ENCODE measurements at regions not wholly inside any gene's neighbourhood (a gene's known extent, or its start where the extent isn't known, plus 50 kb on each side); places are given as distances from the start of the nearest gene placed in this dataset.

GRCh38 chr7:13278020-13278419, 590.6 kb downstream of the ARL4A start:
- TF ChIP-seq, protein P1, sequence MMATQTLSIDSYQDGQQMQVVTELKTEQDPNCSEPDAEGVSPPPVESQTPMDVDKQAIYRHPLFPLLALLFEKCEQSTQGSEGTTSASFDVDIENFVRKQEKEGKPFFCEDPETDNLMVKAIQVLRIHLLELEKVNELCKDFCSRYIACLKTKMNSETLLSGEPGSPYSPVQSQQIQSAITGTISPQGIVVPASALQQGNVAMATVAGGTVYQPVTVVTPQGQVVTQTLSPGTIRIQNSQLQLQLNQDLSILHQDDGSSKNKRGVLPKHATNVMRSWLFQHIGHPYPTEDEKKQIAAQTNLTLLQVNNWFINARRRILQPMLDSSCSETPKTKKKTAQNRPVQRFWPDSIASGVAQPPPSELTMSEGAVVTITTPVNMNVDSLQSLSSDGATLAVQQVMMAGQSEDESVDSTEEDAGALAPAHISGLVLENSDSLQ (IDR thresholded peaks at IDR 0.05), result no peak
- TF ChIP-seq SP1 (IDR thresholded peaks at IDR 0.05), result no peak
- TF ChIP-seq FOXM1 (IDR thresholded peaks at IDR 0.05; ENCODE audit: borderline replicate concordance), result no peak
- no peak for TF ChIP-seq SUZ12 (IDR thresholded peaks at IDR 0.05)
- TF ChIP-seq BHLHE40 (IDR thresholded peaks at IDR 0.05; ENCODE audit: borderline replicate concordance), result no peak
- TF ChIP-seq HDGF (IDR thresholded peaks at IDR 0.05; ENCODE audit: borderline replicate concordance), result no peak
- no peak for TF ChIP-seq FOXK2 (IDR thresholded peaks at IDR 0.05)

Measured in HEK293T (cell line).